ENCODE measurements at regions not wholly inside any gene's neighbourhood (a gene's known extent, or its start where the extent isn't known, plus 50 kb on each side); places are given as distances from the start of the nearest gene placed in this dataset.
"Not testable (repeated sequence)": the region's sequence is repeated elsewhere in the genome, so short reads cannot be mapped to it uniquely, and the experiment has no call there.

- not testable (repeated sequence) for DNase-seq
Observed at GRCh38 chr4:67412153-67412712, 133.1 kb downstream of the CENPC start.

- DNase-seq = no peak
Observed at GRCh38 chr4:67403342-67403741, 142.0 kb downstream of the CENPC start.

GRCh38 chr4:67401902-67402301 is 143.4 kb downstream of the CENPC start:
- DNase-seq = no peak

GRCh38 chr4:67397931-67398330 is 147.4 kb downstream of the CENPC start:
- no peak for DNase-seq

- DNase-seq = no peak
Observed at GRCh38 chr4:67397031-67397430, 148.3 kb downstream of the CENPC start.

GRCh38 chr4:67396008-67396407 is 149.3 kb downstream of the CENPC start:
- no peak for DNase-seq

- DNase-seq = no peak
Observed at GRCh38 chr4:67394879-67395278, 150.4 kb downstream of the CENPC start.

GRCh38 chr4:67393699-67394281 is 151.5 kb downstream of the CENPC start:
- DNase-seq = peak in 1 of 2 donors; percentile 21

GRCh38 chr4:67393007-67393406 is 152.3 kb downstream of the CENPC start:
- no peak for DNase-seq

GRCh38 chr4:67381406-67381804 is 163.9 kb downstream of the CENPC start:
- DNase-seq = not testable (repeated sequence)

GRCh38 chr4:67380702-67381405 is 164.4 kb downstream of the CENPC start:
- DNase-seq = not testable (repeated sequence)

- DNase-seq = no peak
Observed at GRCh38 chr4:67380154-67380553, 165.1 kb downstream of the CENPC start.

- DNase-seq = no peak
Observed at GRCh38 chr4:67375291-67375690, 170.0 kb downstream of the CENPC start.

- DNase-seq = no peak
Observed at GRCh38 chr4:67371615-67372014, 173.7 kb downstream of the CENPC start.

GRCh38 chr4:67366311-67366861 is 178.9 kb downstream of the CENPC start:
- no peak for DNase-seq

- DNase-seq = no peak
Observed at GRCh38 chr4:67365661-67366245, 179.6 kb downstream of the CENPC start.

GRCh38 chr4:67355806-67356205 is 189.5 kb downstream of the CENPC start:
- DNase-seq = no peak

GRCh38 chr4:67346654-67347053 is 198.6 kb downstream of the CENPC start:
- DNase-seq = no peak

- DNase-seq = no peak
Observed at GRCh38 chr4:67344594-67345380, 200.5 kb downstream of the CENPC start.

- no peak for DNase-seq
Observed at GRCh38 chr4:67343199-67343598, 202.1 kb downstream of the CENPC start.

GRCh38 chr4:67342291-67342690 is 203.0 kb downstream of the CENPC start:
- no peak for DNase-seq

GRCh38 chr4:67333664-67334063 is 211.6 kb downstream of the CENPC start:
- DNase-seq = no peak

- no peak for DNase-seq
Observed at GRCh38 chr4:67332627-67333026, 212.7 kb downstream of the CENPC start.
